ENCODE measurements at regions not wholly inside any gene's neighbourhood (a gene's known extent, or its start where the extent isn't known, plus 50 kb on each side); places are given as distances from the start of the nearest gene placed in this dataset.

- Histone ChIP-seq H3K4me2 (ENCODE audit: low read depth, low read length) (no peak overlapping the region), H3K36me3 (ENCODE audit: control insufficient read depth, insufficient read depth, low read length) (no peaks in the 10 kb centered on the region), H3K56ac (ENCODE audit: extremely low read depth, insufficient read depth, low read length) (no peak overlapping the region), H3K79me1 (ENCODE audit: low read depth in 1 of 2, low read length in 2 of 2) (no peaks in the 10 kb centered on the region), H3K4me3 (ENCODE audit: insufficient read depth, low read depth, low read length) (no peak overlapping the region), H4K91ac (ENCODE audit: insufficient read depth, low read depth, low read length) (peak overlapping the region; percentile 36; the same call in 1 of the 2 replicates), H3K9me1 (ENCODE audit: insufficient read depth, low read length) (peaks cover 10% of the 10 kb centered on the region), H2BK5ac (ENCODE audit: low read depth, low read length, poor library complexity, severe bottlenecking) (no peak overlapping the region), H3K23ac (ENCODE audit: low read depth, low read length) (no peak overlapping the region), H2BK15ac (ENCODE audit: low read depth, low read length) (no peak overlapping the region), H3K27ac (ENCODE audit: insufficient read depth, low read length) (no peak overlapping the region), H2AK9ac (replicated peaks; ENCODE audit: low read depth, low read length, poor library complexity) (no peak overlapping the region), H3K14ac (replicated peaks; ENCODE audit: low read depth, low read length) (peak overlapping the region; percentile 68; the same call in 1 of the 2 replicates), H3K9ac (ENCODE audit: low read depth, low read length) (no peak overlapping the region), H3K27me3 (ENCODE audit: control insufficient read depth, insufficient read depth, low read length) (no peaks in the 10 kb centered on the region), H4K5ac (ENCODE audit: low read depth, low read length) (no peak overlapping the region), H3K9me3 (ENCODE audit: control insufficient read depth, insufficient read depth, low read length) (no peaks in the 10 kb centered on the region), H3K18ac (ENCODE audit: low read depth, low read length) (peak overlapping the region; percentile 23; the same call in 1 of the 2 replicates), H3K4ac (ENCODE audit: low read depth, low read length) (peak overlapping the region; percentile 64; the same call in 1 of the 2 replicates), H2AFZ (replicated peaks; ENCODE audit: low read length, poor library complexity) (no peak overlapping the region), H3K4me1 (ENCODE audit: control insufficient read depth, insufficient read depth, low read length) (peaks cover 3% of the 10 kb centered on the region), H4K20me1 (ENCODE audit: insufficient read depth, low read length) (no peaks in the 10 kb centered on the region), H4K8ac (ENCODE audit: low read depth in 2 of 2, low read length in 2 of 2) (no peak overlapping the region), H2BK120ac (ENCODE audit: low read depth, low read length) (0 out of 2 replicates have a peak overlapping the region, but pooled peaks have one; percentile 5), H2BK20ac (ENCODE audit: low read depth, low read length) (no peak overlapping the region), H2AK5ac (ENCODE audit: low read depth, low read length) (no peak overlapping the region)
- no peak for TF ChIP-seq NFE2L2 (IDR thresholded peaks at IDR 0.05; ENCODE audit: low read depth, low read length)
- TF ChIP-seq MXI1 (IDR thresholded peaks at IDR 0.05; ENCODE audit: borderline replicate concordance, low read depth, low read length) = no peak
- TF ChIP-seq RFX5 (IDR thresholded peaks at IDR 0.05; ENCODE audit: low read depth, low read length) = no peak
- no peak for TF ChIP-seq MAFK (IDR thresholded peaks at IDR 0.05; ENCODE audit: low read depth, low read length)
- TF ChIP-seq RCOR1 (IDR thresholded peaks at IDR 0.05; ENCODE audit: insufficient replicate concordance, low read length) = no peak
- TF ChIP-seq CHD1 (IDR thresholded peaks at IDR 0.05; ENCODE audit: low read depth, low read length) = no peak
- no peak for TF ChIP-seq SMC3 (IDR thresholded peaks at IDR 0.05; ENCODE audit: low read depth, low read length)
- TF ChIP-seq RAD21 (IDR thresholded peaks at IDR 0.05; ENCODE audit: low read length) = no peak
- TF ChIP-seq POLR2A (IDR thresholded peaks at IDR 0.05; ENCODE audit: low read depth, low read length) = no peak
- no peak for TF ChIP-seq BHLHE40 (IDR thresholded peaks at IDR 0.05; ENCODE audit: low read depth, low read length)
- TF ChIP-seq CEBPB (IDR thresholded peaks at IDR 0.05; ENCODE audit: low read depth, low read length) = no peak
- no peak for TF ChIP-seq ELK1 (IDR thresholded peaks at IDR 0.05; ENCODE audit: borderline replicate concordance, low read depth, low read length)
- TF ChIP-seq FOS (IDR thresholded peaks at IDR 0.05; ENCODE audit: low read depth, low read length) = no peak
- intact Hi-C loops (cut with micrococcal nuclease) = no loop called here
- DNase-seq = no peak
- dilution Hi-C loops (cut with HindIII; ENCODE audit: low sequenced_read_pairs, unreplicated experiment) = no loop called here
- no peak for ATAC-seq (ENCODE audit: low read depth)
- WGBS, 2 experiments (ENCODE audit: extremely low coverage in 2 of 2, insufficient read length in 1 of 2) = 31% methylated on average over 2 of the region's 4 CpGs; no CpG with 5 or more reads in 1 of the 2 experiments
- CTCF ChIA-PET = interaction anchor here (0.6 kb wide), 1 partner anchor 135 kb away, joined by 3 read pairs; no protein-coding TSS in a partner anchor
- in situ Hi-C loops (cut with MboI; ENCODE audit: low sequenced_read_pairs) = no loop called here
- POLR2A ChIA-PET (ENCODE audit: unreplicated experiment) = no interaction called here
- BruUV-seq (replicated peaks) = no TSS peak
These were observed 243.5 kb upstream of the SEMA6D start for GRCh38 chr15:47473832-47474231.

All from IMR-90 (cell line).